Hepatocyte (in vitro differentiated cells): ENCODE measurements at regions not wholly inside any gene's neighbourhood (a gene's known extent, or its start where the extent isn't known, plus 50 kb on each side); places are given as distances from the start of the nearest gene placed in this dataset.

ENCODE experiments used
- DNase-seq: peaks from one replicate; pipeline ENCODE4 v3.0.0-alpha.2; 2016; ENCODE audit warnings: low spot score
- H2AFZ ChIP-seq: fragments of 200-600 bp; sonication (generic); 2 replicates; pipeline ENCODE4 v1.6.0; 2016; ENCODE audit warnings: antibody characterized with exemption, mild to moderate bottlenecking
- H3K27ac ChIP-seq: fragments of 200-600 bp; sonication (generic); 2 replicates; pipeline ENCODE4 v1.5.1; 2016; ENCODE audit warnings: mild to moderate bottlenecking
- H3K27me3 ChIP-seq: fragments of 200-600 bp; sonication (generic); 2 replicates; pipeline ENCODE4 v1.6.1; 2016
- H3K36me3 ChIP-seq: fragments of 200-600 bp; sonication (generic); replicated peaks from 2 replicates; pipeline ENCODE4 v1.5.1; 2016; ENCODE audit warnings: low read depth; ENCODE audit not compliant: insufficient read depth
- H3K4me1 ChIP-seq: fragments of 200-600 bp; sonication (generic); 2 replicates; pipeline ENCODE4 v1.5.1; 2016; ENCODE audit warnings: mild to moderate bottlenecking, moderate library complexity; ENCODE audit not compliant: insufficient read depth
- H3K4me2 ChIP-seq: fragments of 200-600 bp; sonication (generic); 2 replicates; pipeline ENCODE4 v1.6.0; 2016
- H3K4me3 ChIP-seq: fragments of 200-600 bp; sonication (generic); 2 replicates; pipeline ENCODE4 v1.5.1; 2016; ENCODE audit warnings: mild to moderate bottlenecking
- H3K79me2 ChIP-seq: fragments of 200-600 bp; sonication (generic); 2 replicates; pipeline ENCODE4 v1.6.0; 2017; ENCODE audit warnings: mild to moderate bottlenecking
- H3K9me2 ChIP-seq: fragments of 200-600 bp; sonication (generic); replicated peaks from 2 replicates; pipeline ENCODE4 v1.6.0; 2017; ENCODE audit warnings: mild to moderate bottlenecking; ENCODE audit not compliant: insufficient read depth
- H3K9me3 ChIP-seq: fragments of 200-600 bp; sonication (generic); 2 replicates; pipeline ENCODE4 v1.5.1; 2016; ENCODE audit warnings: low read depth, mild to moderate bottlenecking
- H4K20me1 ChIP-seq: fragments of 200-600 bp; sonication (generic); 2 replicates; pipeline ENCODE4 v1.6.0; 2016; ENCODE audit warnings: mild to moderate bottlenecking; ENCODE audit not compliant: insufficient read depth, poor library complexity, severe bottlenecking
- CTCF ChIP-seq: fragments of 200-600 bp; sonication (generic); IDR thresholded peaks from 2 replicates; pipeline ENCODE4 v1.5.1; 2016; ENCODE audit warnings: antibody characterized with exemption, mild to moderate bottlenecking; ENCODE audit not compliant: poor library complexity
- EZH2 ChIP-seq: fragments of 200-600 bp; sonication (generic); IDR thresholded peaks from 2 replicates; pipeline ENCODE4 v1.6.1; 2016; ENCODE audit warnings: antibody characterized with exemption, mild to moderate bottlenecking, borderline replicate concordance
- EZH2phosphoT487 ChIP-seq: fragments of 200-600 bp; sonication (generic); IDR thresholded peaks from one replicate; pipeline ENCODE4 v1.6.1; 2018; ENCODE audit warnings: antibody characterized with exemption, mild to moderate bottlenecking, low read depth, moderate library complexity; ENCODE audit not compliant: unreplicated experiment, severe bottlenecking
- whole genome bisulfite sequencing: methylation state at CpG from one replicate; pipeline ENCODE4 v1.1.6; 2016; ENCODE audit warnings: low lambda C conversion rate; ENCODE audit errors: missing lambda C conversion rate; 5-methylcytosine and 5-hydroxymethylcytosine counted together

DNA sequence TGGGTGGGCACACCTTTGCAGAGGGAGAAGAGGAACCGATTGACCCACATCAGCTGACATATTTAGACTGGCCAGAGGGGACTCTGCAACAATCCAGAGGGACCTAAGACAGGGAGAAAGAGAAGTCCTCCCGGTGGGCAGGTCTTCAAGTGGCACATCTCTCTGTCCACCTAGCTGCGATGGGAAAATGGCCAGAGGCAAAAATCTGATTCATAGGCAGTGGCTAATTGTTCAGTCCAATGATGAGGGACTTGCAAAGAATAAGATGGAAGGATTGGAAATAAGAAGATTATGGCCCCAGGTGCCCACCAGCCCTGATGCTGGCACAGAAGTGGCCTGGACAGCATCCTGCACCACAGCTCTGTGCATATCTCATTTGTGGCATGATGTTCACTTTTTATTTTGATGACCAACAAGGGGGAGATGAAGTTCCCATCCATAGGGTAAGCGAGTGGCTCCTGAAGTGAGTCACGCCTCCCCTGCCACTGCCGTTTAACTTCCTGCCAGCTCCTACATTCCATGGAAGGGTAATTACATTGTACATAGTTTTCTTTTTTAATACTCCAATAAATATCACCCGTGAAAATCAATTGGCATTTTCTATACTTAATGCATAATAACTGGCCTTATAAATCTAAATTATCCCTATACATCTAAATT lies 659.6 kb downstream of the MATN1 start:
- Histone ChIP-seq H3K79me2 (no peaks in the 10 kb centered on the region), H3K4me1 (no peaks in the 10 kb centered on the region), H2AFZ (no peak overlapping the region), H3K4me3 (no peak overlapping the region), H3K27me3 (no peaks in the 10 kb centered on the region), H3K27ac (no peak overlapping the region), H3K9me2 (no peaks in the 10 kb centered on the region), H3K9me3 (no peaks in the 10 kb centered on the region), H3K36me3 (no peaks in the 10 kb centered on the region), H3K4me2 (no peak overlapping the region), H4K20me1 (no peaks in the 10 kb centered on the region)
- 83% methylated on average over 7 of the region's 7 CpGs for WGBS
- TF ChIP-seq EZH2phosphoT487, result no peak
- no peak for TF ChIP-seq CTCF
- no peak for TF ChIP-seq EZH2
- DNase-seq, result no peak

DNA sequence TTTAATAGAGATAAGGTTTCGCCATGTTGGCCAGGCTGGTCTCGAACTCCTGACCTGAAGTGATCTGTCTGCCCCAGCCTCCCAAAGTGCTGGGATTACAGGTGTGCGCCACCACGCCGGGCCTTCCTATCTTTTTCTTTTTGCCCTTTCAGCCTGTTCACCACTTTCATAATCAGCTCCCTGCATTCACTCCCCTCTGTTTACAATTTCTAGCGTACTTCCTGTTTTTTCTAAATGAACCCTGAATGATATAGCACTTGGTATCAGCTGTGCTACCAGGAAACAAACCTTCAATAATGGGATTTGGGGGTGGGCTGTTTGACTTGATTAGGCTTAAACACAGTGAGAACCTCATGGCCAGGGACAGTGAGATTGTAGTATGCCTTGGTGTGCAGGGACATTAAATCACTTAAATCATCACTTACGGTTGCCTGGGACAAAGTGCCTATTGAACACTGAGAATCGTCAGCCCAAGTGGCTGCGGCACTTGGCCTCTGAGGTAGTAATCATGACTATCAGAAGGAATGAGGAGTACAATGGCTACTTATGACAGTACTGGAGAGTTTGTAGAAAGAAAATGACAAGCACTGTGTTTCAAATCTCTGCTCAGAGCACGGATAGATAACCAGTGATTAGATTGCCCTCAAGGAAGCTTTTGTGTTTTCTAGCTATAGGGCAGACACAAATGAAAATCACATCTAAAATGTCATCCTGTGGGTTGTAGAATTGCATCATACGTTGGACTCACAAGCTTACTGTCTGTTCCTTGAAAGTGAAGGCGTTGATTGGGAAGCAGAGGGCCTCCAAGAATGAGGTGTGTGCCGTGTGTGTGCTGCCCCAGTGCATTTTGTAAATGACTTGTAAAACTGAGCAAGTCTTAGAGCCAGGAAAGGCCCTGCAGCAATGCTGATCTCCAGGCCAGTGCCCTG lies 661.8 kb downstream of the MATN1 start:
- Histone ChIP-seq H3K9me2 (no peaks in the 10 kb centered on the region), H3K4me2 (no peak overlapping the region), H2AFZ (no peak overlapping the region), H3K36me3 (no peaks in the 10 kb centered on the region), H3K4me1 (no peaks in the 10 kb centered on the region), H3K79me2 (no peaks in the 10 kb centered on the region), H3K27me3 (no peaks in the 10 kb centered on the region), H3K4me3 (no peak overlapping the region), H3K27ac (peak overlapping the region; percentile 31), H4K20me1 (no peaks in the 10 kb centered on the region), H3K9me3 (no peaks in the 10 kb centered on the region)
- 74% methylated on average over 13 of the region's 13 CpGs for WGBS
- DNase-seq, result no peak
- TF ChIP-seq EZH2 (no peak), EZH2phosphoT487 (no peak)

DNA sequence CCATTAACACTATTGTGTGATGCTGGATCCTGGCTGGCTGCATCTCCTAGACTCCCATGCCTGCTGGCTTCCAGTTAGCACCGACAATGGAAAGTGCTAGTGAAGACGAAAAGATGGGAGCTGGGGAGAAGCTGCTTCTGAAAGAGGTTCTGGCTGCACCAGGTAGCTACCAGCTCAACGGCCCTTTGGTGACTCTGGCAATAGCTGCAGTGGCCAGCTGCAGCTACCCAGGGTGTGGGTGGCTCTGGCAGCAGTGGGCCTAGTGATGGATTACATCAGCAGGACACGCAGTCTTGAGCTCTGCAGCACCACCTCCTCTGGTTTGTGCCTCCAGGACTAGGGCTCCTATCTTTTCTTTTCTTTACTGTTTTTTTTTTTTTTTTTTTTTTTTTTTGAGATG lies 662.6 kb downstream of the MATN1 start:
- Histone ChIP-seq H3K4me1 (no peaks in the 10 kb centered on the region), H3K27ac (no peak overlapping the region), H3K27me3 (peaks cover 3% of the 10 kb centered on the region), H3K36me3 (no peaks in the 10 kb centered on the region), H3K4me2 (no peak overlapping the region), H3K79me2 (no peaks in the 10 kb centered on the region), H3K4me3 (no peak overlapping the region), H3K9me3 (no peaks in the 10 kb centered on the region), H2AFZ (no peak overlapping the region), H4K20me1 (no peaks in the 10 kb centered on the region), H3K9me2 (no peaks in the 10 kb centered on the region)
- DNase-seq, result no peak
- TF ChIP-seq EZH2phosphoT487 (no peak), EZH2 (no peak), CTCF (no peak)
- WGBS, result 83% methylated on average over 4 of the region's 4 CpGs

GRCh38 chr1:30058970-30059369 lies 664.4 kb downstream of the MATN1 start:
- Histone ChIP-seq H3K27me3 (peaks cover 14% of the 10 kb centered on the region), H3K9me3 (no peaks in the 10 kb centered on the region), H2AFZ (no peak overlapping the region), H3K79me2 (no peaks in the 10 kb centered on the region), H4K20me1 (no peaks in the 10 kb centered on the region), H3K36me3 (no peaks in the 10 kb centered on the region), H3K4me1 (no peaks in the 10 kb centered on the region), H3K9me2 (no peaks in the 10 kb centered on the region), H3K4me3 (no peak overlapping the region), H3K27ac (no peak overlapping the region), H3K4me2 (no peak overlapping the region)
- WGBS, result 59% methylated on average over 4 of the region's 4 CpGs
- TF ChIP-seq CTCF (no peak), EZH2 (no peak), EZH2phosphoT487 (no peak)
- peak; percentile 74 for DNase-seq
